ENCODE measurements at regions not wholly inside any gene's neighbourhood (a gene's known extent, or its start where the extent isn't known, plus 50 kb on each side); places are given as distances from the start of the nearest gene placed in this dataset.

DNA sequence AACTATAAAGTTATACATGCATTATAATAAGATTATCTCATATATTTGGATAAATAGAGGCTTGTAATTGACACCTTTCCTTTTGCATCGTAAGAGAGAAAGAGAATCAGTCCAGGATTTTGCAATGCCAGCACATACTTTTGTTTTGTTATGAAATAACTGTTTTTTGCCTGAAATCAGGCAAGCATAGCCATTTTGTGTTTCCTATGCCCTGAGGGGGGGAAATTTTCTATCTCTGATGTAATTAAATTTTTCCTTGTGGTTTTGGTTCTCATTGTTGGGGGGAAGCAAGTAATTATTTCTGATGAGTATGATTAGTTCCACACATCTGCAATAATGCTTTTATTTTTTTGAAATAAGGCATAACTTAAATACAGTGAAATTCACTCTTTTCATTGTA is 229.4 kb downstream of the NDFIP2 start:
- H3K79me1 ChIP-seq (ENCODE audit: low read depth, low read length): no peaks in the 10 kb centered on the region
- no peak overlapping the region for H3K18ac ChIP-seq (ENCODE audit: low read length)
- DNase-seq (ENCODE audit: low spot score): no peak
- no peak overlapping the region for H3K27ac ChIP-seq (replicated peaks; ENCODE audit: low read length)
- H3K9ac ChIP-seq (ENCODE audit: low read depth, low read length, poor library complexity): no peak overlapping the region
- no peaks in the 10 kb centered on the region for H3K27me3 ChIP-seq (ENCODE audit: control insufficient read depth in 3 of 3, insufficient read depth in 3 of 3, low read depth in 1 of 3, low read length in 3 of 3)
- H2AFZ ChIP-seq (ENCODE audit: low read length): no peak overlapping the region
- H2AK5ac ChIP-seq (ENCODE audit: low read depth, low read length): no peak overlapping the region
- H3K4me1 ChIP-seq (ENCODE audit: control insufficient read depth in 2 of 2, insufficient read depth in 1 of 2, low read depth in 1 of 2, low read length in 2 of 2): no peaks in the 10 kb centered on the region
- H3K4ac ChIP-seq (ENCODE audit: low read length): no peak overlapping the region
- H3K23ac ChIP-seq (ENCODE audit: low read depth, low read length, poor library complexity): no peak overlapping the region
- no peaks in the 10 kb centered on the region for H3K36me3 ChIP-seq (replicated peaks in 1 of 2; ENCODE audit: control insufficient read depth in 2 of 2, insufficient read depth in 2 of 2, low read length in 2 of 2)
- no peak overlapping the region for H2BK120ac ChIP-seq (ENCODE audit: low read depth, low read length)
- no peak overlapping the region for H2BK5ac ChIP-seq (ENCODE audit: low read length)
- H2BK15ac ChIP-seq (ENCODE audit: low read length): no peak overlapping the region
- whole genome bisulfite sequencing, 2 donors (ENCODE audit: extremely low coverage in 2 of 2, insufficient read length in 2 of 2, insufficient replicate concordance in 1 of 2): no CpG with 5 or more reads among the region's 1 CpG
- H3K4me2 ChIP-seq (ENCODE audit: insufficient read depth, low read length, poor library complexity, severe bottlenecking): no peak overlapping the region
- no peak overlapping the region for H4K91ac ChIP-seq (ENCODE audit: low read depth, low read length, poor library complexity)
- H4K8ac ChIP-seq (ENCODE audit: low read depth, low read length): no peak overlapping the region
- H2BK12ac ChIP-seq (ENCODE audit: low read length): no peak overlapping the region
- H3K14ac ChIP-seq (ENCODE audit: low read length): no peak overlapping the region
- no peak overlapping the region for H3K4me3 ChIP-seq (ENCODE audit: low read length in 2 of 2)
- no peaks in the 10 kb centered on the region for H3K9me3 ChIP-seq (replicated peaks in 1 of 2; ENCODE audit: control insufficient read depth in 2 of 2, insufficient read depth in 1 of 2, low read depth in 1 of 2, low read length in 2 of 2)

DNA sequence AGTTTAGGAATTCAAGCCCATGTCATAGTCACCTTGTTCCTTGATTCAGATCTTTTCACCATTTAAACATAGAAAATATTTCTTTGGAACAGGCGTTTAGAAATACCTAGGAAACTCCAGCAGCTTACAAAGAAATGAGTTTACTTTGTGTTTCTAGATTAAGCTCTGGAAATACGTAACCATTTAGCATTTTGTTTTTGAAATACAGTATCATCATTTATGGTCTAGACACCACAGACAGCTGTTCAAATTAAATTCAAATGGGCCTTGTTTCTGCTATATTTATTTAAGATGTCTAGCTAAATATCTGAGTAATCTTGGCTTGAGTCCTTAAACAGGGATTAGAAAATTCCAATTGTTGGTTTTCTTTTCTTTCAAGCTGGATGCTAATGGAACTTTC is 228.5 kb downstream of the NDFIP2 start:
- H4K91ac ChIP-seq (ENCODE audit: low read depth, low read length, poor library complexity): no peak overlapping the region
- no peak overlapping the region for H3K14ac ChIP-seq (ENCODE audit: low read length)
- H2BK12ac ChIP-seq (ENCODE audit: low read length): no peak overlapping the region
- H3K9ac ChIP-seq (ENCODE audit: low read depth, low read length, poor library complexity): no peak overlapping the region
- no peak overlapping the region for H2BK5ac ChIP-seq (ENCODE audit: low read length)
- H3K4ac ChIP-seq (ENCODE audit: low read length): no peak overlapping the region
- no CpG with 5 or more reads among the region's 2 CpGs for WGBS, 2 donors (ENCODE audit: extremely low coverage in 2 of 2, insufficient read length in 2 of 2, insufficient replicate concordance in 1 of 2)
- H3K4me2 ChIP-seq (ENCODE audit: insufficient read depth, low read length, poor library complexity, severe bottlenecking): no peak overlapping the region
- no peak overlapping the region for H3K23ac ChIP-seq (ENCODE audit: low read depth, low read length, poor library complexity)
- DNase-seq (ENCODE audit: low spot score): no peak
- no peak overlapping the region for H2AFZ ChIP-seq (ENCODE audit: low read length)
- no peak overlapping the region for H3K18ac ChIP-seq (ENCODE audit: low read length)
- no peak overlapping the region for H2BK120ac ChIP-seq (ENCODE audit: low read depth, low read length)
- H3K79me1 ChIP-seq (ENCODE audit: low read depth, low read length): no peaks in the 10 kb centered on the region
- H2BK15ac ChIP-seq (ENCODE audit: low read length): no peak overlapping the region
- H3K9me3 ChIP-seq (replicated peaks in 1 of 2; ENCODE audit: control insufficient read depth in 2 of 2, insufficient read depth in 1 of 2, low read depth in 1 of 2, low read length in 2 of 2): no peaks in the 10 kb centered on the region
- H3K36me3 ChIP-seq (replicated peaks in 1 of 2; ENCODE audit: control insufficient read depth in 2 of 2, insufficient read depth in 2 of 2, low read length in 2 of 2): no peaks in the 10 kb centered on the region
- no peak overlapping the region for H4K8ac ChIP-seq (ENCODE audit: low read depth, low read length)
- H2AK5ac ChIP-seq (ENCODE audit: low read depth, low read length): no peak overlapping the region
- H3K4me3 ChIP-seq (ENCODE audit: low read length in 2 of 2): no peak overlapping the region
- H3K4me1 ChIP-seq (ENCODE audit: control insufficient read depth in 2 of 2, insufficient read depth in 1 of 2, low read depth in 1 of 2, low read length in 2 of 2): no peaks in the 10 kb centered on the region
- no peak overlapping the region for H3K27ac ChIP-seq (replicated peaks; ENCODE audit: low read length)
- no peaks in the 10 kb centered on the region for H3K27me3 ChIP-seq (ENCODE audit: control insufficient read depth in 3 of 3, insufficient read depth in 3 of 3, low read depth in 1 of 3, low read length in 3 of 3)

DNA sequence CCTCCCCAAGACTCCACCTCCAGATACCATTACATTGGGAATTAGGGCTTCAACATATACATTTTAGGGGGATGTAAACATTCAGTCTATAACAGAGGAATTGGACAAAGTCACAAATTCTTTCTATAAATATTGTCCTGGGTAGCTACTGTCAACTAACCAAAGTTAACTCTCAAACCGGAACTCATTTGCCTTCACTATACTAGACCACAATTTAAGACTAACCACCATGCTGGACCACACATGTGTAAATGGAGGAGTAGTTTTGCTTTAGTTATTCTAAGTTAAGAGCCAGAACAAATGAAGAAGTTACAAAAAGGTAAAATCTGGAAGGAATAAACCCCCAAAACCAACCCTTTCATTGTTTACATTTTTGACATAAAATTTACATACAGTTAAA is 222.8 kb downstream of the NDFIP2 start:
- Histone ChIP-seq H3K27me3 (ENCODE audit: control insufficient read depth in 3 of 3, insufficient read depth in 3 of 3, low read depth in 1 of 3, low read length in 3 of 3) (no peaks in the 10 kb centered on the region), H3K36me3 (replicated peaks in 1 of 2; ENCODE audit: control insufficient read depth in 2 of 2, insufficient read depth in 2 of 2, low read length in 2 of 2) (no peaks in the 10 kb centered on the region), H3K27ac (replicated peaks; ENCODE audit: low read length) (no peak overlapping the region), H2BK5ac (ENCODE audit: low read length) (no peak overlapping the region), H3K9me3 (replicated peaks in 1 of 2; ENCODE audit: control insufficient read depth in 2 of 2, insufficient read depth in 1 of 2, low read depth in 1 of 2, low read length in 2 of 2) (no peaks in the 10 kb centered on the region), H3K23ac (ENCODE audit: low read depth, low read length, poor library complexity) (no peak overlapping the region), H2BK120ac (ENCODE audit: low read depth, low read length) (no peak overlapping the region), H3K4me1 (ENCODE audit: control insufficient read depth in 2 of 2, insufficient read depth in 1 of 2, low read depth in 1 of 2, low read length in 2 of 2) (no peaks in the 10 kb centered on the region), H2AFZ (ENCODE audit: low read length) (no peak overlapping the region), H3K9ac (ENCODE audit: low read depth, low read length, poor library complexity) (no peak overlapping the region), H3K14ac (ENCODE audit: low read length) (no peak overlapping the region), H3K18ac (ENCODE audit: low read length) (no peak overlapping the region), H4K8ac (ENCODE audit: low read depth, low read length) (no peak overlapping the region), H2BK12ac (ENCODE audit: low read length) (no peak overlapping the region), H3K79me1 (ENCODE audit: low read depth, low read length) (no peaks in the 10 kb centered on the region), H3K4ac (ENCODE audit: low read length) (no peak overlapping the region), H4K91ac (ENCODE audit: low read depth, low read length, poor library complexity) (no peak overlapping the region), H3K4me3 (ENCODE audit: low read length in 2 of 2) (no peak overlapping the region), H2AK5ac (ENCODE audit: low read depth, low read length) (no peak overlapping the region), H3K4me2 (ENCODE audit: insufficient read depth, low read length, poor library complexity, severe bottlenecking) (no peak overlapping the region), H2BK15ac (ENCODE audit: low read length) (no peak overlapping the region)
- DNase-seq (ENCODE audit: low spot score): no peak
- no CpG with 5 or more reads among the region's 1 CpG for WGBS, 2 donors (ENCODE audit: extremely low coverage in 2 of 2, insufficient read length in 2 of 2, insufficient replicate concordance in 1 of 2)

DNA sequence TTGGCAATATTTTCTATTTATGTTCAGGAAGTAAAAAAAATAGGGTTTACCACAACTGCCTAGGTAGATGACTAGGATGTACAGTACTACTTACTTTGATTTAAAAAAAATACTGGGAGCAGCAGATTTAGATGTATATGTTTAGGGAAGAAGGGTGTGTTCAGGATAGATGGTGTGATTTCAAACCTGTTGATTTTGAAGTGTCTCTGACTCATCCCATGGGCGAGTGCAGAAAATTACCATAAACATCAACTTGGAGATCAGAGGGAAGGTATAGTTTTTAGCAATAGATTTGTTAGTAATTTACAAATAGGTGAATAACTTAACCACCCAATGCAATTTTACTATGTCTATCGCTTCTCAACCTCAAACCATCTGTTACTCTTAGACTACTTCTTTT is 214.8 kb downstream of the NDFIP2 start:
- peaks cover 0 to 2% of the 10 kb centered on the region in 2 donors for H3K4me1 ChIP-seq (ENCODE audit: control insufficient read depth in 2 of 2, insufficient read depth in 1 of 2, low read depth in 1 of 2, low read length in 2 of 2)
- no peak overlapping the region for H2BK15ac ChIP-seq (ENCODE audit: low read length)
- no peak overlapping the region for H4K8ac ChIP-seq (ENCODE audit: low read depth, low read length)
- H3K27me3 ChIP-seq (ENCODE audit: control insufficient read depth in 3 of 3, insufficient read depth in 3 of 3, low read depth in 1 of 3, low read length in 3 of 3): no peaks in the 10 kb centered on the region
- no CpG with 5 or more reads among the region's 2 CpGs for WGBS, 2 donors (ENCODE audit: extremely low coverage in 2 of 2, insufficient read length in 2 of 2, insufficient replicate concordance in 1 of 2)
- H3K9me3 ChIP-seq (replicated peaks in 1 of 2; ENCODE audit: control insufficient read depth in 2 of 2, insufficient read depth in 1 of 2, low read depth in 1 of 2, low read length in 2 of 2): no peaks in the 10 kb centered on the region
- H3K27ac ChIP-seq (replicated peaks; ENCODE audit: low read length): no peak overlapping the region
- H3K4me3 ChIP-seq (ENCODE audit: low read length in 2 of 2): no peak overlapping the region
- no peak overlapping the region for H2BK120ac ChIP-seq (ENCODE audit: low read depth, low read length)
- no peak overlapping the region for H4K91ac ChIP-seq (ENCODE audit: low read depth, low read length, poor library complexity)
- no peaks in the 10 kb centered on the region for H3K36me3 ChIP-seq (replicated peaks in 1 of 2; ENCODE audit: control insufficient read depth in 2 of 2, insufficient read depth in 2 of 2, low read length in 2 of 2)
- no peak overlapping the region for H3K4ac ChIP-seq (ENCODE audit: low read length)
- no peaks in the 10 kb centered on the region for H3K79me1 ChIP-seq (ENCODE audit: low read depth, low read length)
- H3K9ac ChIP-seq (ENCODE audit: low read depth, low read length, poor library complexity): no peak overlapping the region
- no peak overlapping the region for H3K23ac ChIP-seq (ENCODE audit: low read depth, low read length, poor library complexity)
- H3K4me2 ChIP-seq (ENCODE audit: insufficient read depth, low read length, poor library complexity, severe bottlenecking): no peak overlapping the region
- H2AK5ac ChIP-seq (ENCODE audit: low read depth, low read length): no peak overlapping the region
- H3K18ac ChIP-seq (ENCODE audit: low read length): no peak overlapping the region
- DNase-seq (ENCODE audit: low spot score): no peak
- H2BK12ac ChIP-seq (ENCODE audit: low read length): no peak overlapping the region
- H3K14ac ChIP-seq (ENCODE audit: low read length): no peak overlapping the region
- no peak overlapping the region for H2BK5ac ChIP-seq (ENCODE audit: low read length)
- H2AFZ ChIP-seq (ENCODE audit: low read length): no peak overlapping the region

All from neuronal stem cell (in vitro differentiated cells).